ENCODE measurements at regions not wholly inside any gene's neighbourhood (a gene's known extent, or its start where the extent isn't known, plus 50 kb on each side); places are given as distances from the start of the nearest gene placed in this dataset.

GRCh38 chr22:48811885-48812284 is 1015.8 kb downstream of the BRD1 start:
- Histone ChIP-seq H3K4ac (ENCODE audit: low read depth, low read length) (no peak overlapping the region), H3K56ac (ENCODE audit: extremely low read depth, insufficient read depth, low read length) (no peak overlapping the region), H2AK9ac (replicated peaks; ENCODE audit: low read depth, low read length, poor library complexity) (no peak overlapping the region), H4K5ac (ENCODE audit: low read depth, low read length) (no peak overlapping the region), H2BK120ac (ENCODE audit: low read depth, low read length) (no peak overlapping the region), H2BK20ac (ENCODE audit: low read depth, low read length) (no peak overlapping the region), H3K9ac (ENCODE audit: low read depth, low read length) (no peak overlapping the region), H4K20me1 (ENCODE audit: insufficient read depth, low read length) (no peaks in the 10 kb centered on the region), H3K14ac (replicated peaks; ENCODE audit: low read depth, low read length) (no peak overlapping the region), H3K23ac (ENCODE audit: low read depth, low read length) (no peak overlapping the region), H3K79me1 (ENCODE audit: low read depth in 1 of 2, low read length in 2 of 2) (no peaks in the 10 kb centered on the region), H2BK15ac (ENCODE audit: low read depth, low read length) (no peak overlapping the region), H2AK5ac (ENCODE audit: low read depth, low read length) (no peak overlapping the region), H3K27me3 (ENCODE audit: control insufficient read depth, insufficient read depth, low read length) (no peaks in the 10 kb centered on the region), H3K9me1 (ENCODE audit: insufficient read depth, low read length) (no peaks in the 10 kb centered on the region), H3K4me3 (ENCODE audit: insufficient read depth, low read depth, low read length) (no peak overlapping the region), H3K4me1 (ENCODE audit: control insufficient read depth, insufficient read depth, low read length) (no peaks in the 10 kb centered on the region), H4K91ac (ENCODE audit: insufficient read depth, low read depth, low read length) (no peak overlapping the region), H2AFZ (replicated peaks; ENCODE audit: low read length, poor library complexity) (no peak overlapping the region), H3K9me3 (ENCODE audit: control insufficient read depth, insufficient read depth, low read length) (peaks cover 23% of the 10 kb centered on the region), H4K8ac (ENCODE audit: low read depth in 2 of 2, low read length in 2 of 2) (no peak overlapping the region), H2BK5ac (ENCODE audit: low read depth, low read length, poor library complexity, severe bottlenecking) (no peak overlapping the region), H3K4me2 (ENCODE audit: low read depth, low read length) (no peak overlapping the region), H3K36me3 (ENCODE audit: control insufficient read depth, insufficient read depth, low read length) (no peaks in the 10 kb centered on the region), H3K18ac (ENCODE audit: low read depth, low read length) (no peak overlapping the region), H3K27ac (ENCODE audit: insufficient read depth, low read length) (no peak overlapping the region)
- TF ChIP-seq MAZ (IDR thresholded peaks at IDR 0.05; ENCODE audit: borderline replicate concordance, low read depth, low read length) (no peak), POLR2A (IDR thresholded peaks at IDR 0.05; ENCODE audit: low read depth, low read length) (no peak), RFX5 (IDR thresholded peaks at IDR 0.05; ENCODE audit: low read depth, low read length) (no peak), BHLHE40 (IDR thresholded peaks at IDR 0.05; ENCODE audit: low read depth, low read length) (no peak), CEBPB (IDR thresholded peaks at IDR 0.05; ENCODE audit: low read depth, low read length) (no peak), USF2 (IDR thresholded peaks at IDR 0.05; ENCODE audit: low read depth, low read length) (no peak), MAFK (IDR thresholded peaks at IDR 0.05; ENCODE audit: low read depth, low read length) (peak; percentile 35; the same call in 1 of the 2 replicates), SMC3 (IDR thresholded peaks at IDR 0.05; ENCODE audit: low read depth, low read length) (no peak), CTCF (conservative IDR thresholded peaks at IDR 0.05; ENCODE audit: low read depth, low read length) (no peak)
- in situ Hi-C loops (cut with MboI; ENCODE audit: low sequenced_read_pairs) = no loop called here
- ATAC-seq (ENCODE audit: low read depth) (no peak), DNase-seq (no peak)
- no CpG with 5 or more reads among the region's 7 CpGs for WGBS, 2 experiments (ENCODE audit: extremely low coverage in 2 of 2, insufficient read length in 1 of 2)
- CTCF ChIA-PET = no interaction called here
- no TSS peak for BruUV-seq (replicated peaks)
- POLR2A ChIA-PET (ENCODE audit: unreplicated experiment) = no interaction called here
- intact Hi-C loops (cut with micrococcal nuclease) = no loop called here
- dilution Hi-C loops (cut with HindIII; ENCODE audit: low sequenced_read_pairs, unreplicated experiment) = no loop called here

Measured in IMR-90 (cell line).